Activated B cell treated with CpG ODN at 0.5 μM for 24 hours (primary cell): ENCODE measurements at regions not wholly inside any gene's neighbourhood (a gene's known extent, or its start where the extent isn't known, plus 50 kb on each side); places are given as distances from the start of the nearest gene placed in this dataset.

ENCODE experiments used
- ATAC-seq: fragments of 200-7000 bp; cut with Tn5 transposase; one replicate; pipeline ENCODE4 v1.10.0; 2021; ENCODE audit warnings: low read depth, mild to moderate bottlenecking, moderate library complexity
- CTCF ChIA-PET: fragments of 350-600 bp; sonication (Branson Sonifier 250); formaldehyde crosslinking; loops from one replicate; lab custom pipeline; 2021; ENCODE audit warnings: antibody characterized with exemption; lab: Charles Lee
- POLR2A ChIA-PET: fragments of 350-600 bp; sonication (Branson Sonifier 250); formaldehyde crosslinking; loops from one replicate; lab custom pipeline; 2021; ENCODE audit warnings: antibody characterized with exemption; lab: Charles Lee
- DNase-seq: peaks from one replicate; pipeline ENCODE4 v3.0.0; 2022
- H3K27ac Mint-ChIP-seq: one replicate; pipeline ENCODE4 v1.8.0; 2020; ENCODE audit warnings: mixed read lengths
- H3K27me3 Mint-ChIP-seq: one replicate; pipeline ENCODE4 v1.8.0; 2021; ENCODE audit warnings: mixed read lengths
- H3K36me3 Mint-ChIP-seq: one replicate; pipeline ENCODE4 v1.8.0; 2021; ENCODE audit warnings: low read depth, mixed read lengths
- H3K4me1 Mint-ChIP-seq: one replicate; pipeline ENCODE4 v1.8.0; 2021; ENCODE audit warnings: mixed read lengths
- H3K4me3 Mint-ChIP-seq: one replicate; pipeline ENCODE4 v1.8.0; 2020; ENCODE audit warnings: mild to moderate bottlenecking, mixed read lengths
- H3K9me3 Mint-ChIP-seq: one replicate; pipeline ENCODE4 v1.8.0; 2020; ENCODE audit warnings: mixed read lengths
- CTCF ChIP-seq: fragments of 200-600 bp; IDR thresholded peaks from one replicate; pipeline ENCODE4 v1.8.0; 2022; ENCODE audit warnings: antibody characterized with exemption, mild to moderate bottlenecking
- intact Hi-C: fragments of 100-400 bp; cut with micrococcal nuclease; formaldehyde crosslinking; loops from one replicate; pipeline ENCODE4 v1.15.1; 2024

DNA sequence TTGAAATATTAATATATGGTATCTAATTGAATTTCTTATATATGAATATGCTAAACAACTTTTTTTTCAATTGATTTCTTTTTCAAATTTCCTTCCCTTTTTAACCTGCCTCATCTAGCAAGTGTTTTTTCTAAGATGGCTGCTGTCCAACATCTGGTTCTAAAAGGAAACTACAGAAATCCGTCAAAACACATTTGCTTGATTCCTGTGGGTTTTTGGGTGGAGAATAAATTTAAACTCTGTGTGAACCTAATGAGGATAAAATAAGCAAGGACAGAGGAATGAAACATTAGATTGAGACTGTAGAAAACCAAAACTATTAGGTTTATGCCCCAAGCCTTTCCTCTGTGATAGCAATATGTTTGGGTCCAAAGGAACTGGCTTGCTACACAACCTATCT lies 75.5 kb upstream of the STARD3NL start:
- Mint-ChIP-seq H3K27me3 (peaks cover 13% of the 10 kb centered on the region), H3K4me3 (no peak overlapping the region), H3K36me3 (no peaks in the 10 kb centered on the region), H3K4me1 (no peaks in the 10 kb centered on the region), H3K9me3 (peaks cover 7% of the 10 kb centered on the region), H3K27ac (no peak overlapping the region)
- TF ChIP-seq CTCF, result no peak
- ChIA-PET CTCF (interaction anchor here (0.8 to 1.5 kb wide), 2 partner anchors 10 to 113 kb away, joined by 3 to 7 read pairs; no protein-coding TSS in a partner anchor), POLR2A (no interaction called here)
- DNase-seq (no peak), ATAC-seq (no peak)
- intact Hi-C loops, result no loop called here

GRCh38 chr7:38105874-38106483 lies 72.1 kb upstream of the STARD3NL start:
- DNase-seq, result no peak
- intact Hi-C loops, result loop anchor here (2.0 to 5.0 kb wide), 2 partner anchors 213 to 1416 kb away; no protein-coding TSS in a partner anchor
- Mint-ChIP-seq H3K27me3 (peaks cover 13% of the 10 kb centered on the region), H3K36me3 (no peaks in the 10 kb centered on the region), H3K9me3 (no peaks in the 10 kb centered on the region), H3K4me3 (no peak overlapping the region), H3K4me1 (no peaks in the 10 kb centered on the region), H3K27ac (no peak overlapping the region)
- ChIA-PET CTCF (interaction anchor here (1.2 to 6.4 kb wide), 4 partner anchors 113 to 268 kb away, joined by 3 to 153 read pairs (median 20); no protein-coding TSS in a partner anchor), POLR2A (no interaction called here)
- no peak for ATAC-seq
- peak; percentile 78 for TF ChIP-seq CTCF

DNA sequence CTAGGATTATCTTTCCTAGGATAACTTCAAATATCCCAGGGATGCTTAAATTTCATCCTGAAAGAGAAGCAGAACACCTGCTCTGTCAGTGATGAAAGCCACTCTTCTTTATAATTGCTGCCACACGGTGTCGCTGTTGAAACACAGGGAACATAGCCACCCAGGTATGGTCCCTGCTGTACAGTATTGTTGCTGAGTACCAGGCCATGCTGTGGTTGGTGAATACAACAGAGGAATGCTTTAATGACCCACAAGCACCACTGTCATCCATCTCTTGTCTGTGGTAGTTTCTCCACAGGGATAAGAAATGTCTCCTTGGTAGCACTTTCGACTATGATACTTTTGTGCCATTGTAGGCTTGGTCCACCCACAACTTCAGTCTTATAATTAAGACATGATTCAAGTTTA lies 70.6 kb upstream of the STARD3NL start:
- ChIA-PET CTCF (interaction anchor here (0.7 to 6.4 kb wide), 7 partner anchors 71 to 270 kb away, joined by 3 to 153 read pairs (median 3); partner anchors contain the start of gene STARD3NL), POLR2A (no interaction called here)
- H3K4me3 Mint-ChIP-seq, result no peak overlapping the region
- no peaks in the 10 kb centered on the region for H3K36me3 Mint-ChIP-seq
- H3K27ac Mint-ChIP-seq, result no peak overlapping the region
- intact Hi-C loops, result loop anchor here (1.0 to 5.0 kb wide), 5 partner anchors 115 to 1415 kb away; no protein-coding TSS in a partner anchor
- H3K9me3 Mint-ChIP-seq, result no peaks in the 10 kb centered on the region
- H3K4me1 Mint-ChIP-seq, result no peaks in the 10 kb centered on the region
- ATAC-seq (peak; percentile 62), DNase-seq (no peak)
- H3K27me3 Mint-ChIP-seq, result peaks cover 9% of the 10 kb centered on the region
- peak; percentile 59 for TF ChIP-seq CTCF

GRCh38 chr7:38112075-38112474 lies 66.0 kb upstream of the STARD3NL start:
- H3K9me3 Mint-ChIP-seq, result no peaks in the 10 kb centered on the region
- ATAC-seq (no peak), DNase-seq (no peak)
- no peaks in the 10 kb centered on the region for H3K4me1 Mint-ChIP-seq
- TF ChIP-seq CTCF, result no peak
- POLR2A ChIA-PET, result no interaction called here
- H3K4me3 Mint-ChIP-seq, result no peak overlapping the region
- intact Hi-C loops, result no loop called here
- H3K27ac Mint-ChIP-seq, result no peak overlapping the region
- CTCF ChIA-PET, result interaction anchor here (0.8 to 6.4 kb wide), 2 partner anchors 9 to 107 kb away, joined by 3 to 153 read pairs; no protein-coding TSS in a partner anchor
- no peaks in the 10 kb centered on the region for H3K36me3 Mint-ChIP-seq
- peaks cover 9% of the 10 kb centered on the region for H3K27me3 Mint-ChIP-seq

- H3K9me3 Mint-ChIP-seq, result peaks cover 8% of the 10 kb centered on the region
- ATAC-seq (no peak), DNase-seq (no peak)
- H3K27ac Mint-ChIP-seq, result no peak overlapping the region
- no peak for TF ChIP-seq CTCF
- H3K4me1 Mint-ChIP-seq, result no peaks in the 10 kb centered on the region
- intact Hi-C loops, result no loop called here
- ChIA-PET POLR2A (no interaction called here), CTCF (no interaction called here)
- H3K4me3 Mint-ChIP-seq, result no peak overlapping the region
- H3K36me3 Mint-ChIP-seq, result no peaks in the 10 kb centered on the region
- peaks cover 20% of the 10 kb centered on the region for H3K27me3 Mint-ChIP-seq
Observed at GRCh38 chr7:38120076-38120475, 58.0 kb upstream of the STARD3NL start.
